SK-N-SH (cell line): ENCODE measurements at regions not wholly inside any gene's neighbourhood (a gene's known extent, or its start where the extent isn't known, plus 50 kb on each side); places are given as distances from the start of the nearest gene placed in this dataset.

Experiments used
- CTCF ChIA-PET: fragments of 300-600, 350-600 bp; formaldehyde crosslinking; extraction: SDS; loops from one replicate; lab custom pipeline; 2021; lab: Yijun Ruan, JAX
- POLR2A ChIA-PET: fragments of 350-600 bp; sonication (Branson Sonifier 250); formaldehyde crosslinking; extraction: SDS; loops from one replicate; lab custom pipeline; 2020; ENCODE audit warnings: antibody characterized with exemption, inconsistent platforms; lab: Yijun Ruan, JAX
- DNase-seq: peaks from one replicate; pipeline ENCODE4 v3.0.0; 2012
- H2AFZ ChIP-seq: fragments of 200-600 bp; sonication (generic); 2 replicates; pipeline ENCODE4 v1.8.1; 2016; ENCODE audit warnings: antibody characterized with exemption, mild to moderate bottlenecking, low read depth
- H3F3A ChIP-seq: fragments of 200-600 bp; sonication (generic); replicated peaks from 2 replicates; pipeline ENCODE3; 2016; ENCODE audit warnings: antibody characterized with exemption, mild to moderate bottlenecking; ENCODE audit not compliant: insufficient read depth
- H3K27ac ChIP-seq, 2 experiments: fragments of 200-500 bp in 1 of 2; fragments of 200-600 bp in 1 of 2; sonication (Bioruptor generic) in 1 of 2; sonication (generic), shearing (Covaris generic) in 1 of 2; 2 replicates each; pipeline versions ENCODE4 v1.5.1 to v1.6.1; 2014 to 2016; ENCODE audit warnings: low read depth in 2 of 2, inconsistent platforms in 1 of 2, low read length in 1 of 2, mild to moderate bottlenecking in 1 of 2, mixed read lengths in 1 of 2
- H3K27me3 ChIP-seq: fragments of 200-600 bp; sonication (generic), shearing (Covaris generic); 2 replicates; pipeline ENCODE4 v1.6.1; 2016; ENCODE audit warnings: mixed run types; ENCODE audit not compliant: insufficient read depth
- H3K36me3 ChIP-seq, 2 experiments: fragments of 200-500 bp in 1 of 2; fragments of 200-600 bp in 1 of 2; sonication (Bioruptor generic) in 1 of 2; sonication (generic) in 1 of 2; replicated peaks in 1 of 2; 2 replicates each; pipeline versions ENCODE3 to v1.5.1; 2014 to 2016; ENCODE audit warnings: low read length in 1 of 2, mild to moderate bottlenecking in 1 of 2; ENCODE audit not compliant: insufficient read depth in 2 of 2, control insufficient read depth in 1 of 2
- H3K4me1 ChIP-seq, 2 experiments: fragments of 200-500 bp in 1 of 2; fragments of 200-600 bp in 1 of 2; sonication (Bioruptor generic) in 1 of 2; sonication (generic), shearing (Covaris generic) in 1 of 2; 2 replicates each; pipeline versions ENCODE4 v1.5.1 to v1.6.1; 2014 to 2016; ENCODE audit warnings: low read depth in 1 of 2, low read length in 1 of 2, mixed run types in 1 of 2; ENCODE audit not compliant: insufficient read depth in 2 of 2, control insufficient read depth in 1 of 2
- H3K4me2 ChIP-seq: fragments of 200-600 bp; sonication (generic), shearing (Covaris generic); 2 replicates; pipeline ENCODE4 v1.6.1; 2017; ENCODE audit warnings: mixed run types
- H3K4me3 ChIP-seq, 2 experiments: fragments of 200-500 bp in 1 of 2; fragments of 200-600 bp in 1 of 2; sonication (Bioruptor generic) in 1 of 2; sonication (generic), shearing (Covaris generic) in 1 of 2; 2 replicates each; pipeline versions ENCODE4 v1.5.1 to v1.8.1; 2014 to 2016; ENCODE audit warnings: low read depth in 2 of 2, inconsistent platforms in 1 of 2, low read length in 1 of 2, mild to moderate bottlenecking in 1 of 2, mixed read lengths in 1 of 2, moderate library complexity in 1 of 2
- H3K79me2 ChIP-seq: fragments of 200-600 bp; sonication (generic); 2 replicates; pipeline ENCODE4 v1.8.1; 2017; ENCODE audit warnings: mild to moderate bottlenecking; ENCODE audit not compliant: insufficient read depth
- H3K9ac ChIP-seq: fragments of 200-600 bp; sonication (generic); 2 replicates; pipeline ENCODE4 v1.6.1; 2017; ENCODE audit warnings: mixed run types
- H3K9me2 ChIP-seq: fragments of 200-600 bp; sonication (generic); 2 replicates; pipeline ENCODE4 v1.6.1; 2017; ENCODE audit warnings: mixed run types
- H3K9me3 ChIP-seq: fragments of 200-600 bp; sonication (generic); 2 replicates; pipeline ENCODE4 v1.6.1; 2017; ENCODE audit warnings: mixed run types, mild to moderate bottlenecking, moderate library complexity
- H4K20me1 ChIP-seq: fragments of 200-600 bp; sonication (generic); 2 replicates; pipeline ENCODE4 v1.6.1; 2017; ENCODE audit warnings: mild to moderate bottlenecking, mixed run types; ENCODE audit not compliant: insufficient read depth
- EZH2phosphoT487 ChIP-seq: fragments of 200-600 bp; sonication (generic); IDR thresholded peaks from 2 replicates; pipeline ENCODE4 v1.6.1; 2017; ENCODE audit warnings: low read depth, mixed run types, mild to moderate bottlenecking, antibody characterized with exemption, moderate library complexity, borderline replicate concordance
- FOSL2 ChIP-seq: IDR thresholded peaks from 2 replicates; pipeline ENCODE4 v1.4.0; 2012; ENCODE audit warnings: low read depth, mild to moderate bottlenecking, moderate library complexity, borderline replicate concordance
- FOXJ3 ChIP-seq: sonication (generic); formaldehyde crosslinking; IDR thresholded peaks from 2 replicates; pipeline ENCODE4 v1.5.1; 2020; ENCODE audit warnings: mild to moderate bottlenecking, missing genetic modification reagents
- GATA2 ChIP-seq: sonication (generic); formaldehyde crosslinking; IDR thresholded peaks from 2 replicates; pipeline ENCODE4 v1.5.0; 2020; ENCODE audit warnings: mild to moderate bottlenecking, missing genetic modification reagents
- IRF3 ChIP-seq: fragments of 150-350 bp; IDR thresholded peaks from 2 replicates; pipeline ENCODE4 v1.6.1; 2016; ENCODE audit warnings: mild to moderate bottlenecking, low read depth, low read length
- MXI1 ChIP-seq: IDR thresholded peaks from 2 replicates; pipeline ENCODE4 v1.6.1; 2012; ENCODE audit warnings: mild to moderate bottlenecking, low read depth, low read length, improper control_type of control experiment
- NRF1 ChIP-seq: IDR thresholded peaks from 2 replicates; pipeline ENCODE4 v1.6.1; 2012; ENCODE audit warnings: low read depth, mild to moderate bottlenecking, low read length
- POLR2AphosphoS5 ChIP-seq: IDR thresholded peaks from 2 replicates; pipeline ENCODE4 v1.6.1; 2012; ENCODE audit warnings: low read depth, low read length
- RAD21 ChIP-seq: IDR thresholded peaks from 2 replicates; pipeline ENCODE4 v1.6.1; 2012; ENCODE audit warnings: mild to moderate bottlenecking, low read length
- RFX5 ChIP-seq: IDR thresholded peaks from 2 replicates; pipeline ENCODE4 v1.6.1; 2012; ENCODE audit warnings: mild to moderate bottlenecking, improper control_type of control experiment, low read length
- SMC3 ChIP-seq: IDR thresholded peaks from 2 replicates; pipeline ENCODE4 v1.6.1; 2012; ENCODE audit warnings: low read depth, low read length, improper control_type of control experiment
- TAF1 ChIP-seq: IDR thresholded peaks from 2 replicates; pipeline ENCODE4 v1.6.1; 2012; ENCODE audit warnings: low read depth, mild to moderate bottlenecking, low read length, moderate library complexity, borderline replicate concordance
- TCF12 ChIP-seq: IDR thresholded peaks from 2 replicates; pipeline ENCODE4 v1.4.0; 2012
- TEAD4 ChIP-seq: IDR thresholded peaks from 2 replicates; pipeline ENCODE4 v1.4.0; 2012; ENCODE audit warnings: mild to moderate bottlenecking, borderline replicate concordance; ENCODE audit not compliant: insufficient read depth
- WGBS: methylation state at CpG from one replicate; pipeline ENCODE4 v1.1.6; 2017; ENCODE audit warnings: low lambda C conversion rate; 5-methylcytosine and 5-hydroxymethylcytosine counted together
- TF ChIP-seq, protein P1 (sequence below): fragments of 200-600 bp; sonication (generic); IDR thresholded peaks from 2 replicates; pipeline ENCODE4 v1.6.1; 2017; ENCODE audit warnings: antibody characterized with exemption, mild to moderate bottlenecking, moderate library complexity

- no peak for TF ChIP-seq SMC3
- TF ChIP-seq GATA2, result no peak
- TF ChIP-seq FOXJ3 (CRISPR knock-in tag), result no peak
- no peak for TF ChIP-seq NRF1
- no peak for TF ChIP-seq POLR2AphosphoS5
- no peak for TF ChIP-seq RFX5
Observed at GRCh38 chr10:6850452-6850851, 270.4 kb upstream of the PRKCQ start (continued).

DNA sequence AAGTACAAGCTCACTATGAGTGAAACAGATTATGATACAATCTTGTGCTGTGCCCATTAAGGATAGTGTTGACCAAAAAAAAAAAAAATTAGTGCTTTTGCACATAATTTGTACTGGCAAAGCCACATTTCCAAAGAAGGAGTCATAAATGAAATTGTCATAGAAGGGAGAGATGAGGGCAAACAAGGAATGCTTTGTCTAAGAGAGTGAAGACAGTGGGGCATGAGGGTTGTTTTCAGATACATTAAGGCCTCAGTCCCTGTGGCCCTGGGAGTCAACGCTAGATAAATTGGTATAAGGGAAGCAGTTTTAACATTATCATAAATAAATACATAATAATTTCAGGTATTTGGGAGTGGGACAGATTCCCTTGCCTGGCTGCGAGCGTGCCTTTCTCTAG, 267.5 kb upstream of the PRKCQ start:
- no peaks in the 10 kb centered on the region for H3K4me1 ChIP-seq
- H3K9ac ChIP-seq, result no peak overlapping the region
- ChIA-PET CTCF (no interaction called here), POLR2A (no interaction called here)
- no peaks in the 10 kb centered on the region for H4K20me1 ChIP-seq
- no peaks in the 10 kb centered on the region for H3K27me3 ChIP-seq
- no peak overlapping the region for H3K4me3 ChIP-seq
- no peak overlapping the region for H3K27ac ChIP-seq
- no peaks in the 10 kb centered on the region for H3K9me2 ChIP-seq
- no peaks in the 10 kb centered on the region for H3K36me3 ChIP-seq
- no peaks in the 10 kb centered on the region for H3K79me2 ChIP-seq
- no peak overlapping the region for H2AFZ ChIP-seq
- no peak for DNase-seq
- no peaks in the 10 kb centered on the region for H3F3A ChIP-seq
- no peak overlapping the region for H3K4me2 ChIP-seq
- TF ChIP-seq FOSL2 (no peak), TAF1 (no peak), TCF12 (no peak), TEAD4 (no peak), RAD21 (no peak), RFX5 (no peak), EZH2phosphoT487 (no peak), MXI1 (no peak), IRF3 (no peak)
- TF ChIP-seq, protein P1, sequence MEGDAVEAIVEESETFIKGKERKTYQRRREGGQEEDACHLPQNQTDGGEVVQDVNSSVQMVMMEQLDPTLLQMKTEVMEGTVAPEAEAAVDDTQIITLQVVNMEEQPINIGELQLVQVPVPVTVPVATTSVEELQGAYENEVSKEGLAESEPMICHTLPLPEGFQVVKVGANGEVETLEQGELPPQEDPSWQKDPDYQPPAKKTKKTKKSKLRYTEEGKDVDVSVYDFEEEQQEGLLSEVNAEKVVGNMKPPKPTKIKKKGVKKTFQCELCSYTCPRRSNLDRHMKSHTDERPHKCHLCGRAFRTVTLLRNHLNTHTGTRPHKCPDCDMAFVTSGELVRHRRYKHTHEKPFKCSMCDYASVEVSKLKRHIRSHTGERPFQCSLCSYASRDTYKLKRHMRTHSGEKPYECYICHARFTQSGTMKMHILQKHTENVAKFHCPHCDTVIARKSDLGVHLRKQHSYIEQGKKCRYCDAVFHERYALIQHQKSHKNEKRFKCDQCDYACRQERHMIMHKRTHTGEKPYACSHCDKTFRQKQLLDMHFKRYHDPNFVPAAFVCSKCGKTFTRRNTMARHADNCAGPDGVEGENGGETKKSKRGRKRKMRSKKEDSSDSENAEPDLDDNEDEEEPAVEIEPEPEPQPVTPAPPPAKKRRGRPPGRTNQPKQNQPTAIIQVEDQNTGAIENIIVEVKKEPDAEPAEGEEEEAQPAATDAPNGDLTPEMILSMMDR, result no peak
- 36% methylated on average over 3 of the region's 3 CpGs for WGBS
- no peaks in the 10 kb centered on the region for H3K9me3 ChIP-seq
